Heart right ventricle (tissue), 16 donors: ENCODE measurements at regions not wholly inside any gene's neighbourhood (a gene's known extent, or its start where the extent isn't known, plus 50 kb on each side); places are given as distances from the start of the nearest gene placed in this dataset.

Experiments
- ATAC-seq, 8 donors: fragments of 200-7000 bp; cut with Tn5 transposase; one replicate each; pipeline ENCODE4 v1.9.1; 2020; ENCODE audit warnings: mild to moderate bottlenecking in 8 of 8, moderate library complexity in 8 of 8, moderate number of reproducible peaks in 1 of 8
- DNase-seq, 2 donors: peaks; one replicate each; pipeline ENCODE4 v3.0.0-alpha.2; 2020
- H3K27ac ChIP-seq, 10 donors: fragments of 200-600 bp; sonication (generic) in 2 of 10; one replicate each; pipeline versions ENCODE4 v1.5.0 to v1.8.0; 2020 to 2022; ENCODE audit warnings: mild to moderate bottlenecking in 3 of 10
- H3K27me3 ChIP-seq, 7 donors: fragments of 200-600 bp; one replicate each; pipeline ENCODE4 v1.8.0; 2021 to 2022; ENCODE audit warnings: mild to moderate bottlenecking in 2 of 7
- H3K36me3 ChIP-seq, 9 donors: fragments of 200-600 bp; sonication (generic) in 1 of 9; one replicate each; pipeline versions ENCODE4 v1.5.0 to v1.8.0; 2020 to 2022; ENCODE audit warnings: mild to moderate bottlenecking in 2 of 9
- H3K4me1 ChIP-seq, 9 donors: fragments of 200-600 bp; sonication (generic) in 1 of 9; one replicate each; pipeline versions ENCODE4 v1.5.0 to v1.8.0; 2020 to 2022; ENCODE audit warnings: mild to moderate bottlenecking in 4 of 9
- H3K4me3 ChIP-seq, 10 donors: fragments of 200-600 bp; sonication (generic) in 2 of 10; one replicate each; pipeline versions ENCODE4 v1.5.0 to v1.8.0; 2020 to 2022; ENCODE audit warnings: mild to moderate bottlenecking in 7 of 10, moderate library complexity in 2 of 10
- H3K9me3 ChIP-seq, 11 donors: fragments of 200-600 bp in 10 of 11; sonication (generic) in 2 of 11; one replicate each; pipeline versions ENCODE4 v1.5.0 to v1.8.0; 2013 to 2022; ENCODE audit warnings: mild to moderate bottlenecking in 2 of 11, control low read depth in 1 of 11, moderate library complexity in 1 of 11
- CTCF ChIP-seq, 9 donors: fragments of 200-600 bp; sonication (generic) in 2 of 9; IDR thresholded peaks; one replicate each; pipeline versions ENCODE4 v1.5.0 to v1.8.0; 2021 to 2022; ENCODE audit warnings: antibody characterized with exemption in 9 of 9, mild to moderate bottlenecking in 5 of 9, moderate library complexity in 1 of 9
- WGBS, 2 donors: extraction: QIAGEN DNeasy Blood & Tissue Kit; methylation state at CpG; one replicate each; pipeline ENCODE4 v1.1.7; 2013; ENCODE audit warnings: inconsistent platforms in 1 of 2; 5-methylcytosine and 5-hydroxymethylcytosine counted together
- intact Hi-C, 10 donors: fragments of 100-400 bp; cut with DNase I; formaldehyde crosslinking; loops; one replicate each; pipeline versions ENCODE4 v1.11.1 to v1.14.2; 2022
- donor health status: Arrhythmogenic right ventricular cardiomyopathy.
- donor health status: ischemic (EF 13 %, LVEDD 7.1; RV severe dilation, severe dysfunction).
- donor health status: healthy with polysubstance abuse.
- donor health status: DM: no; HTN: yes; CAD: no.
- donor health status: DM: no; HTN: no; CAD: no.
- donor health status: ischemic (EF 25% LVEDD 6.9; RV normal size, moderate dysfunction).
- donor health status: ischemic (EF 25% LVEDD 5.7; RV mildly dilated, moderate dysfunction).
- donor health status: healthy.
- donor health status: DM: yes; HTN: yes; CAD: no.
- donor health status: Ischemic cardiomyopathy.
- donor health status: ischemic (EF 35%, LVEDD 5.7; RV mildly dilated, moderate dysfunction).
- donor health status: nonischemic (EF 11% LVEDD 7.7; RV severe dilation, severe dysfunction).
- donor health status: DM: yes; HTN: yes; CAD: no.
- donor health status: PGD.
- donor health status: ischemic (EF 29% LVEDD 5.4; RV normal size, mild dysfunction).
- donor health status: nonischemic (EF 23%, LVEDD 6.1; RV moderate dilation, normal function).

DNA sequence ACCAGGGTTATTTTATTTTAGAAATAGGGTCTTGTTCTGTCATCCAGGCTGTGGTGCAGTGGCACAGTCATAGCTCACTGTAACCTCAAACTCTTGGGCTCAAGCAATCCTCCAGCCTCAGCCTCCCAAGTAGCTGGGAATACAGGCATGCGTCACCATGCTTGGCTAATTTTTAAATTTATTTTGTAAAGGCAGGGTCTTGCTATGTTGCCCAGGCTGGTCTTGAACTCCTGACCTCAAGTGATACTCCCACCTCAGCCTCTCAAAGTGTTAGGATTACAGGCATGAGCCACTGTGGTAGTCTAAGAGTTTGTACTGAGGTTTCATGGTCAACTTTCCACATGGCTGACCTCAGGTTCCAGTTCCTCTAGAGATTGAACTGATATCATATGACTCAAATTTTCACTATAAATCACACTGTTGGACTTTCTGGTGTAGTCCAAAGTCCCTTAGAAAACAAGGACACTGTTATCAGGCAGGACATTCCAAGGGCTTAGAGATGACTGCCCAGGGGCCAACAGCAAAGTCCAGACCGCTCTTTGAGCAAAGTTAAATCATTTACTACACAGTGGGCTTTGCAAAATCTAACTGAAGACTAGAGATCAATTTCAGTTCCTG is 82.0 kb upstream of the MEX3C start:
- H3K4me3 ChIP-seq = no peak overlapping the region
- no peak for TF ChIP-seq CTCF (IDR thresholded peaks at IDR 0.05)
- no peaks in the 10 kb centered on the region for H3K27me3 ChIP-seq
- H3K27ac ChIP-seq = no peak overlapping the region
- 86 to 94% methylated on average over 2 of the region's 2 CpGs for WGBS, 2 donors
- intact Hi-C loops = loop anchor here in 2 of 10 donors (5.0 to 10.0 kb wide), 2 partner anchors 103 to 255 kb away; no protein-coding TSS in a partner anchor
- no peak for DNase-seq
- no peaks in the 10 kb centered on the region for H3K36me3 ChIP-seq
- H3K4me1 ChIP-seq = peaks cover 0 to 7% (median 5%) of the 10 kb centered on the region in 9 donors
- no peaks in the 10 kb centered on the region for H3K9me3 ChIP-seq
- ATAC-seq = no peak

GRCh38 chr18:51287818-51288508 is 90.5 kb upstream of the MEX3C start:
- WGBS, 2 donors = 58 to 66% methylated on average over 5 of the region's 5 CpGs
- ATAC-seq (peak in 7 of 8 donors; percentile 33 to 90 (median 62)), DNase-seq (no peak)
- Histone ChIP-seq H3K27ac (peak overlapping the region in 3 of 10 donors; percentile 28 to 56 (median 40)), H3K36me3 (no peaks in the 10 kb centered on the region), H3K9me3 (peaks cover 0 to 10% (median 0%) of the 10 kb centered on the region in 11 donors), H3K4me1 (peaks cover 0 to 15% (median 0%) of the 10 kb centered on the region in 9 donors), H3K4me3 (no peak overlapping the region), H3K27me3 (no peaks in the 10 kb centered on the region)
- intact Hi-C loops = loop anchor here in 1 of 10 donors (10.0 kb wide), 1 partner anchor 97 kb away; no protein-coding TSS in a partner anchor
- TF ChIP-seq CTCF (IDR thresholded peaks at IDR 0.05) = no peak

DNA sequence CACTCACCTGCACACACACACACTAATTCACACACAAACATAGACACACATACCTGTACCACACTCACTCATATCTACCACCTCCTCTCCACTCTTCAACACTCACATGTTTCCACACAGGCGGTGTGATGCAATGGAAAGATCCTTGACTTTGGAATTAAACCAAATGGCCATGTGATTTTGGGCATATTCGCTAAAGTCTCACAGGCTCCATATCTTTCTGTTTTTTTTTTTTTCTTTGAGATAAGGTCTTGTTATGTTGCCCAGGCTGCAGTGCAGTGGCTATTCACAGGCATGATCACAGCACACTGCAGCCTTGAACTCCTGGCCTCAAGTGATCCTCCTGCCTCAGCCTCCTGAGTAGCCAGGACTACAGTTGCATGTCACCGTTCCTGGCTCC is 91.1 kb upstream of the MEX3C start:
- H3K4me1 ChIP-seq = peaks cover 0 to 15% (median 0%) of the 10 kb centered on the region in 9 donors
- H3K27me3 ChIP-seq = no peaks in the 10 kb centered on the region
- 68 to 76% methylated on average over 3 of the region's 3 CpGs for WGBS, 2 donors
- peak in 1 of 8 donors; percentile 44 for ATAC-seq
- DNase-seq = no peak
- no peaks in the 10 kb centered on the region for H3K36me3 ChIP-seq
- no peak overlapping the region for H3K27ac ChIP-seq
- H3K9me3 ChIP-seq = peaks cover 0 to 10% (median 0%) of the 10 kb centered on the region in 11 donors
- no peak for TF ChIP-seq CTCF (IDR thresholded peaks at IDR 0.05)
- intact Hi-C loops = loop anchor here in 1 of 10 donors (10.0 kb wide), 1 partner anchor 96 kb away; no protein-coding TSS in a partner anchor
- H3K4me3 ChIP-seq = no peak overlapping the region

DNA sequence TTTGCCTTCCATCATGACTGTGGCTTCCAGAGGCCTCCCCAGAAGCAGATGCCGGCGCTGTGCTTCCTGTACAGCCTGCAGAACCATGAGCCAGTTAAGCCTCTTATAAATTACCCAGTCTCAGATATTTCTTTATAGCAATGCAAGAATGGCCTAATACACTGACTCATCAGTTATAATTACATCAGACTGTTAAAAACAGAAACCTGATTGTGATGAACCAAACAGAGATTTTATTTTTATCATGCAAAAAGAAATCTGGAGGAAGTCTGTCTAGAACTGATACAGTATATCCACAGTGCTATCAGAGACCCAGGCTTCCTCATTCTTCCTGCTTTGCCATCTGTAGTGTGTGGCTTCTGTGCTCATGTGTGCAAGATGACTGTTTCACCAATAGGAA is 93.4 kb upstream of the MEX3C start:
- no peaks in the 10 kb centered on the region for H3K36me3 ChIP-seq
- no peak overlapping the region for H3K4me3 ChIP-seq
- 62 to 68% methylated on average over 2 of the region's 2 CpGs for WGBS, 2 donors
- H3K4me1 ChIP-seq = peaks cover 0 to 15% (median 0%) of the 10 kb centered on the region in 9 donors
- no peak for ATAC-seq
- H3K27ac ChIP-seq = no peak overlapping the region
- TF ChIP-seq CTCF (IDR thresholded peaks at IDR 0.05) = no peak
- H3K9me3 ChIP-seq = peaks cover 0 to 10% (median 0%) of the 10 kb centered on the region in 11 donors
- intact Hi-C loops = no loop called here
- no peak for DNase-seq
- H3K27me3 ChIP-seq = no peaks in the 10 kb centered on the region
